GM06990 (cell line): ENCODE measurements at regions not wholly inside any gene's neighbourhood (a gene's known extent, or its start where the extent isn't known, plus 50 kb on each side); places are given as distances from the start of the nearest gene placed in this dataset.

ENCODE experiments used
- DNase-seq: peaks from one replicate; pipeline ENCODE4 v3.0.0-alpha.2; 2011; ENCODE audit not compliant: insufficient read length; ENCODE audit errors: extremely low read depth
- H3K27me3 ChIP-seq: replicated peaks from 2 replicates; pipeline ENCODE4 v1.6.0; 2011; ENCODE audit warnings: low read length; ENCODE audit not compliant: control insufficient read depth, insufficient read depth
- H3K36me3 ChIP-seq: 2 replicates; pipeline ENCODE4 v1.5.1; 2011; ENCODE audit warnings: low read length; ENCODE audit not compliant: control insufficient read depth, insufficient read depth
- H3K4me3 ChIP-seq: replicated peaks from 2 replicates; pipeline ENCODE4 v1.5.1; 2011; ENCODE audit warnings: low read depth, mild to moderate bottlenecking, control low read depth, low read length
- TF ChIP-seq, protein P1 (sequence below): IDR thresholded peaks from 2 replicates; pipeline ENCODE4 v1.5.1; 2011; ENCODE audit warnings: low read length, control low read depth, mild to moderate bottlenecking, inconsistent platforms; ENCODE audit not compliant: insufficient read depth, poor library complexity, severe bottlenecking

GRCh38 chr12:85562765-85563164 is 273.4 kb downstream of the RASSF9 start:
- no peak overlapping the region for H3K4me3 ChIP-seq
- DNase-seq: no peak
- H3K36me3 ChIP-seq: no peaks in the 10 kb centered on the region
- H3K27me3 ChIP-seq: no peaks in the 10 kb centered on the region
- TF ChIP-seq, protein P1, sequence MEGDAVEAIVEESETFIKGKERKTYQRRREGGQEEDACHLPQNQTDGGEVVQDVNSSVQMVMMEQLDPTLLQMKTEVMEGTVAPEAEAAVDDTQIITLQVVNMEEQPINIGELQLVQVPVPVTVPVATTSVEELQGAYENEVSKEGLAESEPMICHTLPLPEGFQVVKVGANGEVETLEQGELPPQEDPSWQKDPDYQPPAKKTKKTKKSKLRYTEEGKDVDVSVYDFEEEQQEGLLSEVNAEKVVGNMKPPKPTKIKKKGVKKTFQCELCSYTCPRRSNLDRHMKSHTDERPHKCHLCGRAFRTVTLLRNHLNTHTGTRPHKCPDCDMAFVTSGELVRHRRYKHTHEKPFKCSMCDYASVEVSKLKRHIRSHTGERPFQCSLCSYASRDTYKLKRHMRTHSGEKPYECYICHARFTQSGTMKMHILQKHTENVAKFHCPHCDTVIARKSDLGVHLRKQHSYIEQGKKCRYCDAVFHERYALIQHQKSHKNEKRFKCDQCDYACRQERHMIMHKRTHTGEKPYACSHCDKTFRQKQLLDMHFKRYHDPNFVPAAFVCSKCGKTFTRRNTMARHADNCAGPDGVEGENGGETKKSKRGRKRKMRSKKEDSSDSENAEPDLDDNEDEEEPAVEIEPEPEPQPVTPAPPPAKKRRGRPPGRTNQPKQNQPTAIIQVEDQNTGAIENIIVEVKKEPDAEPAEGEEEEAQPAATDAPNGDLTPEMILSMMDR: no peak

- TF ChIP-seq, protein P1: no peak
- Histone ChIP-seq H3K36me3 (no peaks in the 10 kb centered on the region), H3K27me3 (no peaks in the 10 kb centered on the region), H3K4me3 (no peak overlapping the region)
- no peak for DNase-seq
These were observed 271.4 kb downstream of the RASSF9 start for GRCh38 chr12:85564786-85565185.

GRCh38 chr12:85568395-85569103 is 267.7 kb downstream of the RASSF9 start:
- DNase-seq: no peak
- Histone ChIP-seq H3K27me3 (no peaks in the 10 kb centered on the region), H3K36me3 (no peaks in the 10 kb centered on the region), H3K4me3 (no peak overlapping the region)
- TF ChIP-seq, protein P1: no peak

DNA sequence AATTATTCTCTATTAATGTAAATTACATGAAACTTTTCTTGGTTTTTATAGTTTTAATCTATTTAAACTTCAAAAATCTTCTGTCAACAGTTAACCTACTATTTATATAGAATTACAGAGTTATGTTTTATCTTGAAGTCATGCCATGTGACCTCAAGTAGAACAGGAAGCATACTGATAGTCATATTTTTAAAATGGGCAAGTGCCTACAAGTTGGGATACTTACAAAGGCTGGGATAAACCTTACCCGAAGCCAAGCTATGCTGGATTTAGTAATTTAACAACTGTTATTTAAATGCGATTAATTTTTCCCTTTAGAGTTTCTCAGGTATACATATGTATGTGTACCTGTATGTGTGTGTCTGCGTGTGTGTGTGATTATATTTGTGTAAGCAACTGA is 266.9 kb downstream of the RASSF9 start:
- TF ChIP-seq, protein P1: no peak
- Histone ChIP-seq H3K36me3 (no peaks in the 10 kb centered on the region), H3K27me3 (no peaks in the 10 kb centered on the region), H3K4me3 (no peak overlapping the region)
- DNase-seq: no peak

GRCh38 chr12:85572956-85573355 is 263.3 kb downstream of the RASSF9 start:
- TF ChIP-seq, protein P1: no peak
- Histone ChIP-seq H3K4me3 (no peak overlapping the region), H3K36me3 (no peaks in the 10 kb centered on the region), H3K27me3 (no peaks in the 10 kb centered on the region)
- DNase-seq: no peak
